ENCODE measurements at regions not wholly inside any gene's neighbourhood (a gene's known extent, or its start where the extent isn't known, plus 50 kb on each side); places are given as distances from the start of the nearest gene placed in this dataset.
"Not testable (repeated sequence)": the region's sequence is repeated elsewhere in the genome, so short reads cannot be mapped to it uniquely, and the experiment has no call there.

DNA sequence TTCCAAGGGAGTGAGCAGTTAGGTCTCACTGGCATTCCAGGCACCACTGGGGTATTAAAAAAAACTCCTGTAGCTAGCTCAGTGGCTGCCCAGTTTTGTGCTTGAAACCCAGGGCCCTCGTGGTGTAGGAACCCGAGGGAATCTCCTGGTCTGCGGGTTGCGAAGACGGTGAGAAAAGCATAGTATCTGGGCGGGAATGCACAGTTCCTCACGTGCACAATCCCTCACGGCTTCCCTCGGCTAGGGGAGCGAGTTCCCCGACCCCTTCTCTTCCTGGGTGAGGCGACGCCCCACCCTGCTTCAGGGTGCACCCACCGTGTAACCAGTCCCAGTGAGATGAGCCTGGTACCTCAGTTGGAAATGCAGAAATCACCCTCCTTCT is 50.5 kb upstream of the PGBD5 start:
- DNase-seq (ENCODE audit: low spot score) = no peak
- 74% methylated on average over 14 of the region's 14 CpGs for WGBS
- Histone ChIP-seq H3K9me3 (ENCODE audit: control insufficient read depth in 4 of 4, low read length in 3 of 4) (no peaks in the 10 kb centered on the region), H3K9ac (ENCODE audit: low read depth in 1 of 2, low read length in 2 of 2) (no peak overlapping the region), H3K4me3 (ENCODE audit: low read depth in 1 of 3, low read length in 3 of 3) (no peak overlapping the region), H3K27ac (ENCODE audit: low read depth in 1 of 2, low read length in 2 of 2) (no peak overlapping the region), H3K4me1 (ENCODE audit: control insufficient read depth in 4 of 4, insufficient read depth in 4 of 4, low read length in 3 of 4) (no peaks in the 10 kb centered on the region), H3K36me3 (ENCODE audit: control insufficient read depth in 4 of 4, insufficient read depth in 3 of 4, low read depth in 1 of 4, low read length in 3 of 4) (no peaks in the 10 kb centered on the region), H3K27me3 (ENCODE audit: control insufficient read depth in 4 of 4, insufficient read depth in 4 of 4, low read length in 3 of 4) (no peaks in the 10 kb centered on the region)
- TF ChIP-seq RXRA (IDR thresholded peaks at IDR 0.05) (no peak), HNF4A (conservative IDR thresholded peaks at IDR 0.05) (no peak), FOXA2 (IDR thresholded peaks at IDR 0.05) (no peak), EGR1 (IDR thresholded peaks at IDR 0.05; ENCODE audit: low read depth in 2 of 2) (no peak)
- TF ChIP-seq, protein P1, sequence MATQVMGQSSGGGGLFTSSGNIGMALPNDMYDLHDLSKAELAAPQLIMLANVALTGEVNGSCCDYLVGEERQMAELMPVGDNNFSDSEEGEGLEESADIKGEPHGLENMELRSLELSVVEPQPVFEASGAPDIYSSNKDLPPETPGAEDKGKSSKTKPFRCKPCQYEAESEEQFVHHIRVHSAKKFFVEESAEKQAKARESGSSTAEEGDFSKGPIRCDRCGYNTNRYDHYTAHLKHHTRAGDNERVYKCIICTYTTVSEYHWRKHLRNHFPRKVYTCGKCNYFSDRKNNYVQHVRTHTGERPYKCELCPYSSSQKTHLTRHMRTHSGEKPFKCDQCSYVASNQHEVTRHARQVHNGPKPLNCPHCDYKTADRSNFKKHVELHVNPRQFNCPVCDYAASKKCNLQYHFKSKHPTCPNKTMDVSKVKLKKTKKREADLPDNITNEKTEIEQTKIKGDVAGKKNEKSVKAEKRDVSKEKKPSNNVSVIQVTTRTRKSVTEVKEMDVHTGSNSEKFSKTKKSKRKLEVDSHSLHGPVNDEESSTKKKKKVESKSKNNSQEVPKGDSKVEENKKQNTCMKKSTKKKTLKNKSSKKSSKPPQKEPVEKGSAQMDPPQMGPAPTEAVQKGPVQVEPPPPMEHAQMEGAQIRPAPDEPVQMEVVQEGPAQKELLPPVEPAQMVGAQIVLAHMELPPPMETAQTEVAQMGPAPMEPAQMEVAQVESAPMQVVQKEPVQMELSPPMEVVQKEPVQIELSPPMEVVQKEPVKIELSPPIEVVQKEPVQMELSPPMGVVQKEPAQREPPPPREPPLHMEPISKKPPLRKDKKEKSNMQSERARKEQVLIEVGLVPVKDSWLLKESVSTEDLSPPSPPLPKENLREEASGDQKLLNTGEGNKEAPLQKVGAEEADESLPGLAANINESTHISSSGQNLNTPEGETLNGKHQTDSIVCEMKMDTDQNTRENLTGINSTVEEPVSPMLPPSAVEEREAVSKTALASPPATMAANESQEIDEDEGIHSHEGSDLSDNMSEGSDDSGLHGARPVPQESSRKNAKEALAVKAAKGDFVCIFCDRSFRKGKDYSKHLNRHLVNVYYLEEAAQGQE (IDR thresholded peaks at IDR 0.05) = no peak
- TF ChIP-seq, protein P2, sequence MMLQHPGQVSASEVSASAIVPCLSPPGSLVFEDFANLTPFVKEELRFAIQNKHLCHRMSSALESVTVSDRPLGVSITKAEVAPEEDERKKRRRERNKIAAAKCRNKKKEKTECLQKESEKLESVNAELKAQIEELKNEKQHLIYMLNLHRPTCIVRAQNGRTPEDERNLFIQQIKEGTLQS (IDR thresholded peaks at IDR 0.05) = no peak
- TF ChIP-seq, protein P3, sequence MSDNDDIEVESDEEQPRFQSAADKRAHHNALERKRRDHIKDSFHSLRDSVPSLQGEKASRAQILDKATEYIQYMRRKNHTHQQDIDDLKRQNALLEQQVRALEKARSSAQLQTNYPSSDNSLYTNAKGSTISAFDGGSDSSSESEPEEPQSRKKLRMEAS (IDR thresholded peaks at IDR 0.05) = no peak

DNA sequence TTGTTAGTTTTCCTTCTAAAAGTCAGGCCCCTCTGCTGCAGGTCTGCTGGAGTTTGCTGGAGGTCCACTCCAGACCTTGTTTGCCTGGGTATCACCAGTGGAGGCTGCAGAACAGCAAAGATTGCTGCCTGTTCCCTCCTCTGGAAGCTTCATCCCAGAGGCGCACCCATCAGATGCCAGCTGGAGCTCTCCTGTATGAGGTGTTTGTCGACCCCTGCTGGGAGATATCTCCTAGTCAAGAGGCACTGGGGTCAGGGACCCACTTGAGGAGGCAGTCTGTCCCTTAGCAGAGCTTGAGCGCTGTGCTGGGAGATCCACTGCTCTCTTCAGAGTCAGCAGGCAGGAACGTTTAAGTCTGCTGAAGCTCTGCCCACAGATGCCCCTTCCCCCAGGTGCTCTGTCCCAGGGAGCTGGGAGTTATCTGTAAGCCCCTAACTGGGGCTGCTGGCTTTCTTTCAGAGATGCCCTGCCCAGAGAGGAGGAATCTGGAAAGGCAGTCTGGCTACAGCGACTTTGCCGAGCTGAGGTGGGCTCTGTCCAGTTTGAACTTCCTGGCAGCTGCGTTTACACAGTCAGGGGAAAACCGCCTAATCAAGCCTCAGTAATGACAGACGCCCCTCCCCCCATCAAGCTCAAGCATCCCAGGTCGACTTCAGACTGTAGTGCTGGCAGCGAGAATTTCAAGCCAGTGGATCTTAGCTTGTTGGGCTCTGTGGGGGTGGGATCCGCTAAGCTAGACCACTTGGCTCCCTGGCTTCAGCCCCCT is 49.9 kb upstream of the PGBD5 start:
- not testable (repeated sequence) for H3K9ac ChIP-seq (ENCODE audit: low read depth in 1 of 2, low read length in 2 of 2); H3K27me3 ChIP-seq (ENCODE audit: control insufficient read depth in 4 of 4, insufficient read depth in 4 of 4, low read length in 3 of 4); H3K9me3 ChIP-seq (ENCODE audit: control insufficient read depth in 4 of 4, low read length in 3 of 4); H3K27ac ChIP-seq (ENCODE audit: low read depth in 1 of 2, low read length in 2 of 2); H3K4me3 ChIP-seq (ENCODE audit: low read depth in 1 of 3, low read length in 3 of 3); DNase-seq (ENCODE audit: low spot score); H3K36me3 ChIP-seq (ENCODE audit: control insufficient read depth in 4 of 4, insufficient read depth in 3 of 4, low read depth in 1 of 4, low read length in 3 of 4); H3K4me1 ChIP-seq (ENCODE audit: control insufficient read depth in 4 of 4, insufficient read depth in 4 of 4, low read length in 3 of 4)
- 36% methylated on average over 12 of the region's 12 CpGs for WGBS
